ENCODE measurements at regions not wholly inside any gene's neighbourhood (a gene's known extent, or its start where the extent isn't known, plus 50 kb on each side); places are given as distances from the start of the nearest gene placed in this dataset.
"Not testable (repeated sequence)": the region's sequence is repeated elsewhere in the genome, so short reads cannot be mapped to it uniquely, and the experiment has no call there.

DNA sequence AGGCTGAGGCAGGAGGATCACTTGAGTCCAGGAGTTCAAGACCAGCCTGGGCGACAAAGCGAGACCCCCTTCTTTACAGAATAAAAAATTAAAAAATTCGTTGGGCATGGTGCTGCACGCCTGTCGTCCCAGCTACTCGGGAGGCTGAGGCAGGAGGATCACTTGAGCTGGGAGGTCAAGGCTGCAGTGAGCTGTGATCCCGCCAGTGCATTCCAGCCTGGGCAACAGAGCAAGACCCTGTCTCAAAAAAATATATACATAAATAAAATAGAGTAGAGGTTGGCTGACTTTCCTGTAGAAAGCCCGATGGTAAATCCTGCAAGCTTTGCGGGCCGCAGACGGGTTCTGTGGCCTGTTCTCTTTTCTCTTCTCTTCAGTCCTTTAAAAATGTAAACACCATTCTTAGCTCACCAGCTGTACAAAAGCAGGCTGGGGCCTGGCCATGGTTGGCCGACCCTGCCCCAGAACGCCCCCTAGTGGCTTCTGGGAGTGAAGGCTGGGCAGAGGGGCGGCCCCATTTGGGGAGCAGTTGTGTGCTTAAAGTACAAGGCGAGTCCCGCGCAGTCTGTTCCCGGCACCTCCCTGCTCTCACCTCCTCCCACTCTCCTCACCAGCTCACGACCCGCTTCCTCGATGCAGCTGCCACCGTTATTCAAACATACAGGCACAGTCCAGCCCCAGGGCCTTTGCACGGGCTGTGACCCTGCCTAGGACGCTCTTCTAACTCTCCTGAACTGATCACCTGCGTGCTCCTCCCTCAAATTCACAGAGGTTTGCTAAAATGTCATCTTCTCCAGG, 109.5 kb downstream of the CRLF3 start:
- intact Hi-C loops (cut with DNase I); DNase-seq (ENCODE audit: low spot score); ATAC-seq: not testable (repeated sequence)

DNA sequence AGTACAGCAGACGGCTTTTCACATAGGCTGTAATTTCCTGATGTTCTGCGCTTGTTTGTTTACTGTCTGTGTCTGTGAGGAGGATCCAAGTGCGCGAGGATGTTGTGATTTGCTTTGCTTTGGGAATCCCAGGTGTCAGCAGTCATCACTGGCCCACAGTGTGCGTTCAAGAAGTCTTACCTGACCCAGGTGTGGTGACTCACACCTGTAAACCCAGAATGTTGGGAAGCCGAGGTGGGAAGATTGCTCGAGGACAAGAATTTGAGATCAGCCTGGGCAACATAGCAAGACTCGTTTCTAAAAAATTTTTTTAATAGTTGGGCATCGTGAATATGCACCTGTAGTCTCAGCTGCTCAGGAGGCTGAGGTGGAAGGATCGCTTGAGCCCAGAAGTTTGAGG, 110.7 kb downstream of the CRLF3 start:
- intact Hi-C loops (cut with DNase I), result not testable (repeated sequence)

DNA sequence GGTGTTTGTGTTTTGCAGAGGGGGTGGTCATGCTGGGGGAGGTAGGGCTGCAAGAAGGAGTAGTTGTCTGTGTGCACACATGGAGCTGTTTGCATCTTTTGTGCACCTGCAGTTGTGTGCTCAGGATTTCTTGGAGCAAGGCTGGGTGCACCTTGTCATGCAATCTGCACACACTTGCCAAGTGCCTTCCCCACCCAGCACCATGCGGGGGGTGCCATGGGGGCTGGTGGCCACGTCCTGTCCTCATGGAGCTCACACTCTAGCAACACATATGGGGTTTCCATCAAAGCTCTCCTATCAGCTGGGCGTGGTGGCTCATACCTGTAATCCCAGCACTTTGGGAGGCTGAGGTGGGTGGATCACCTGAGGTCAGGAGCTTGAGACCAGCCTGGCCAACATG, 111.6 kb downstream of the CRLF3 start:
- DNase-seq (ENCODE audit: low spot score); intact Hi-C loops (cut with DNase I); ATAC-seq: not testable (repeated sequence)

More for the DNA sequence above, 110.7 kb downstream of the CRLF3 start:
- not testable (repeated sequence) for DNase-seq (ENCODE audit: low spot score); ATAC-seq

DNA sequence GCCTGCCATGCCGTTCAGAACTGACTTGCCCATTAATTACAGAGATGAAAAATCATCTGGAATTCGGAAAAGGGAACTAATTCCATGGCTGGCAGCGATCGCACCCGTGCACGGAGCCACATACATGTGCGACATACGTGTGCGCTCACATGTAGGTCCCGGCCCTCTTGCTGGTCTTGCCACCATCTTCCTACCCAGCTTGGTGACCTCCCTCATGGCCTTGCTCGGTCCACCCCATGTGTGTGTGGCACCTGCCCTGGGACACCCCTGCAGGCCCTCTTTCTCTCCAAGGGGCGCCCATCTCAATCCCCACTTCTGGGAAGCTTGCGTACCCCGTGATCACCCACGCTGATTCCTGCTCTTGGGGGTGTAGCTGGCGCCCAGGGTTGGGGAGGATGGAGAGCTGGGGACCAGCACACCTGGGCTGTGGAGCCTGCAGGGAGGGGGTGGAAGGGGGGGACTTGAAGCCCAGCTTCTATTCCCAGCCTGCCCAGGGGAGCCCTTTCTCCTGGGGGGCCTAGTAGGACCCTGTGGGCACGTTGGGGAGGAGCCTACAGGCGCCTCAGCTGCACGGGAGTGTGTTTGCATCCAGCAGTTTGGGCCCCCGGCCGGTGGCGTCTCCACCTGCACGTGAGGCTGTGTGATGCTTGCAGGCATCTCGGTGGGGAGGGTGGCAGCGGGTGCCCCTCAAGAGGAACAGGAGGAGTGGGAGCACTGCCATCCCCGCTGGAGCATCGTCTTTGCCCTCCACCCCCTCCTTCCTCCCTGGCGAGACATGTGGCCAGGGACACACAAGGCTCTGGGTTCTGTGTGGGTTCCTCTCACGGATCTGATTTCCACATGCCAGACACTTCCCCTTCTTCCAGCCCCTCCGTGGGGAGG, 112.6 kb downstream of the CRLF3 start:
- DNase-seq (ENCODE audit: low spot score); intact Hi-C loops (cut with DNase I); ATAC-seq: not testable (repeated sequence)

DNA sequence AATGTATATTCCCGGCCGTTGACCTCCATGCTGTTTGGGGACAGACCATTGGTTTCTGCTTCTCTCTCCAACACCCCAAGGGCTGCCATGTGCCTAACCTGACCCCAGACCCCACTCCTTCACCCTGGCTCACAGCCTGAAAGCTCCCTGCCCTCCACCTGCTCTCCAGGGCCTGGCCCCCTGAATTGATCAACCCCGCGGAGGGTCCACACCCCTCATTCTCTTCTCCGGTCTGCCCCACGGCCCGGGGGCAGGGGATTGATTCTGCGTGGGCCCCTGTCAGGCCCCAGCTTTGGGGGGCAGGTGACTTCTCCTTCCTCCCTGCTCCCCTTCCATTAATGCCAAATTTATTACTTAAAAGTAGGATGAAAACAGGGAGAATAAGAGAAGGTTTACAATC, 113.3 kb downstream of the CRLF3 start:
- intact Hi-C loops (cut with DNase I); DNase-seq (ENCODE audit: low spot score); ATAC-seq: not testable (repeated sequence)

DNA sequence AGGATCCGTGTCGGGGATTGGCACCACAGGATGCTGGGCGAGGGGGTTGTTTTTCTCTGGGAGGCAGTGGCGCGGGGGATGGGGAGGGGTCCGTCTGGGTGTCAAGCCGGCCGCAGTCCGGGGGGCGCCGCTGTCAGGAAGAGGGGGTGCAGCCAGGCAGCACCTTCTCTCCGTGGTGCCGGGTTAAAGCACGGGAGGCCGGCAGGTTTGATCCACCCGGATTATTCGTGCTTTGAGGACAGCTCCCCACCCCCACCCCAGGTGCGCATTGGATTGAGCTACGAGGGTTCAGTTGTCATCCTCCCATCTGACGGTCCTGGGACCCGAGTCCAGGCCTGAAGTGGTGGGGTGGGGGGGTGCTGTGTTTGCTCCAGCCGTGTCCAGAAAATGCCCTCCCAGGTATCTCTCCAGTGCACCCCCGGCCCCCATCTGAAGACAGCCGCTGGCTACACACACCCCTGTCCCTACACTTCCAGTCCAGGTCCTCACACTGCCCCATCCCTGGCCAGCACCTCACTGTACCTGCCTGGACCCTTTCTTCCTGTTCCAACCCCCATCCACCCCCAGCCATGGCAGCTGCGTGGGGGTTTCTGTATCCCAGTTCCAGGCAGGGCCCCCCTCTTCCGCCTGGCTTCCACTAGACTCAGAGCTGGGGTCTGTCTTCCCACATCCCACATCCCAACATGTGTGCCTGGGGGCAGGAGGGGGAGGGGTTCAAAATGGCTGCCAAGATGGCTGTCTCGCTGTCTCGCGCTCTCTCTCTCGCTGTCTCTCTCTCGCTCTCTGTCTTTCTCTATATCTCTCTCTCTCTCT, 114.0 kb downstream of the CRLF3 start:
- DNase-seq (ENCODE audit: low spot score); ATAC-seq; intact Hi-C loops (cut with DNase I): not testable (repeated sequence)

DNA sequence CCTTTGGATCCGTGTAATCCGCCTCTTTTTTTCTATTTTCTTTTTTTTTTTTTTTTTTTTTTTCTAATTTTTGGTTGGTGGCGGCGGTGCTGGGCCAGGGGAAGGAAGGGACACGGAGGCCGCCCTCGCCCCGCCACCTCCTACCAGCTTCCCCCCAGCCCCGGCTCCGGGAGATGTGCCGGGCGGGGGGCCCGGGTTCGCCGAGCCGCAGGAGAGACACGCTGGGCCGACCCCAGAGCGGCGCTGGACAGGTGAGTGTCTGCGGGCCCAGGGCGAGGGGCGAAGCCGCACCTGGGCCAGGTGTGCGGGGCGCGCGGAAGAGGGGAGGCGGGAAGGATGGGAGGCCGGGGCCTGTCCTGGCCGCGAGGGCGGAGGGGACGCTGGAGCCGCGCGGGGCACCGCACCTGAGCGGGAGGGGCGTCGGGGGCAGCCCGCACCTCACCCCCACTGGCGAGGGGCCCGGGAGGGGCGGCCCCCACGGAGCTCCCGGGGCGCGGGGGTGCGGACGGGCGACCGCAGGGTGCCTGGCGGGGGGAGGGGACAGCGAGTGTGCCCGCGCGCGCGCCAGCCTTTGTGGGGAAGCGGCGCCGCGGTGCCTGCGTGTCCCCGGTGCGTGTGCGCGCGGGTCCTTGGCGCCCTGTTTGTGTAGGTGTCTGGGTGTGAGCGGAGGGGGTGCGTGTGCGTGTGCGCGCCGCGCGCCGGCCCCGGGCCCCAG, 114.8 kb downstream of the CRLF3 start:
- intact Hi-C loops (cut with DNase I); DNase-seq (ENCODE audit: low spot score); ATAC-seq: not testable (repeated sequence)

DNA sequence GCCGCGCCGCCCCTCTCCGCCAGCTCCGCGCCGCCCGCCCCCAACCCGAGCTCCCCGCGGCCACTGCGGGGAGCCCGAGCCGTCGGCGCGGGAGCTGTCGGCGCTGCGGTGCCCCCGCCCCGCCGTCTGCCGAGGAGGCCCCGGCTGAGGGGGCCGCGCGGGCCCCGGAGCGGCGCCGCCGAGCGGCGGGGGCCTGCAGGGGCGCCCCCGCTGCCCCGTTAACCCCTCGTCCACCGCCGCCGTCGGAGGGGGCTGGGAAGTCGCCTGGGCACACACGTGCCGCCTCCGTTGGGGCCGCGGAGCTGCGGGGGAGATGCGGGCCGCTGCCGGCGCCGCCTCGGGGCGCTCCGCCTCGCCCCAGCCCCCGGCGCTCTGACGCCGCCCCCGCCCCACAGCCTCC, 115.4 kb downstream of the CRLF3 start:
- ATAC-seq; intact Hi-C loops (cut with DNase I); DNase-seq (ENCODE audit: low spot score): not testable (repeated sequence)

DNA sequence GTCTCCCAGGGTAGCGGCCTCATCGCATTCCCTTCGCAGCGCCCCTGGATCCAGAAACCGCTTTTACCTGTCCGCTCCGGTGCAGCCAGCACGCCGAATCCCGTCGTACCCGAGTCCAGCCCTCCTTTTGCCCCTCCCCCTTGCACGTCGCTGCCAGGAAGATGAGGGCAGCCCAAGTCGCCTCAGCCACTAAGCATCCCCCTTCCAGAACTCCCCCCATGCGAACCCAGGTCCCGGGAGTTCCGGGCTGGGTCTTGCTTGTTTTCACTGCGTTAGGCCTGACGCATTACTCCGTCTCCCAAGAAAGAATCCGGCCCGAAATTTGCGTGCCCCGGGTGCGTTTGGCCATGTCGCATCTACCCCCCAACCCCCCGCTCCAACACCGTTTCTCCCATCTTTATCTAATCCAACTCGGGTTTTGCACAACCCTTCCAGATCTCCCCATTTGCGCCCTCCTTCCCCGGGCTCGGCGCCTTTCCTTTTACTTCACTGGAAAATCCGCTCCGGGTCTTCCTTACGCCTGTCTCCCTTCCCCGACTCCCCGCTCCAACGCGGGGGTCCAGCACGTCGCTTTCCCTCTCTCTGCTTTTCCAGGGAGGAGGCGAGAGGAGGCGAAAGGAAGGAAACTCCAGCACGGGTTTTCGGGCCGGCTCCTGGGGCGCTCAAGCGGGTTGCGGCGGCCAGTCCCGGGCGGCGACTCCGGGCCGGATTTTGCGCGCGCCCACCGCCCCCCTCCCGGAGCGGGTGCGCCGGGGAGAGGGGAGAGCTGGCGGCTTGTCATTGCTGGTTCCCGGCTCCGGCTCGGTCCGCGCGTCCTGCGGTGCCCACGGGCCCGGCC, 116.0 kb downstream of the CRLF3 start:
- intact Hi-C loops (cut with DNase I), result not testable (repeated sequence)
- peak; percentile 91 for DNase-seq (ENCODE audit: low spot score)

DNA sequence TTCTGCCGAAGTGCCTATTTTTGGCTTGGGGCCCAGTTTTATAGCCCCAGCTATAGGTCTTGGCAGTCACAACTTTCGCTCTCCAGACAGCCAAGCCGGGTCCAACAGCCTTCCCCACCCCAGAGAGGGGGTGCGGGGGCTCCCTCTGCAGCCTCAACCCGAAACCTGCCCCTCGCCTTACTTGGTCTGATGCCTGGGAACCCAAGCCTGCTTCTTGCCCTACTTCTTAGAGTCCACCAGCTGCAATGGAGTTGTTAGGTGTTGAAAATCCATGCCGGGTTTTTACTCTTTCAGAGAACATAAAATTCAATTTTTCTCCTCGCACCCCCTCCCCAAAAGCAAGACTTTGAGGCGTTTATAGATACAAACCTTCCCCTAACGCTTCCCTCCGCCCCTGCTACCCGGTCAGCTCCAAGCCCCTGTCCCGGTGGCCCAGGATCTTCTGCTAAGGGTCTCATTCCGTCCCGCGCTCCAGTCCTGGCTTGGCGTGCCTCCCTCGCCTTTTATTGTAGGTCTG, 116.7 kb downstream of the CRLF3 start:
- DNase-seq (ENCODE audit: low spot score); intact Hi-C loops (cut with DNase I): not testable (repeated sequence)
- ATAC-seq, result peak; percentile 54

More for the DNA sequence above, 116.0 kb downstream of the CRLF3 start:
- peak; percentile 89 for ATAC-seq

DNA sequence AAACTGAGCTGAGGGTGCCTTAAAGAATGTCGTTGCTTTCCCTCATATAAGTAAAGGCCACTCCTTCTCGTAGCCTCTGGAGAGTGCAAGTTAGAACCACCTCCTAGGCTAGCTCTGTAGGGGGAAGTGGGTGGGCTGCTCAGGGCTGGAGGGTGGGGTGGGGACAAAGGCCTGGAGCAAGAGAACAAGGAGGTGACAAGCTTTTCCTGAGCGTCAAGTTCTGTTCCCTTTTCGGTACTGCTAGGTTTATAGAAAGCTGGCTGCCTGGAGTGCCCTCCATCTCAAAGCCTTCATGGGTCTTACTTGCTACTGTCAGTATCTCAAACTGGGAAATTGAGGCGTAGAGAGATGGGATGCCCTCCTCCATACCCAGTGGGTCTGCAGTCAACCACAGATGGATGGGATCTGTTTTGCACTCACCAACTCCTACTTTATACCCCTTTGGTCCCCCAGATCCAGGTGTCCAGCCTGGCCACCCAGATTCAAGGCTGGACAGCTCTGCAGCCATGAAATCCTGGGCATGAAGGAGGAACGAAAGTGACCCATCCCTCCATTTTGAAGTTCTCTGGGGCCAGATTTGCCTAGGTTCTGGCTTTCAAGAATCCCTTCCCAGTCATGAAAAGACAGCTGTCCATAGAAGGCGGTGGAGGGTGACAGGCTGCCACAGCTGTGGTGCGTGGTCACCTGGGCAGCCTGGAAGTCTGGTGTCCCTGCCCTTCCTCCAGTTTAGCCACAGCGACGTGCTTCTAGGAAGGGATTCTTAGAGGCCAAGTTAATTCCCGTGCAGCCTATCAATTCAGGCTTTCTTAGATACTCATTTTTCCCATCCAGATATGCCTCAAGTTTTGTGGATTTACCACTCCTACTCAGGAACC, 117.8 kb downstream of the CRLF3 start:
- intact Hi-C loops (cut with DNase I); ATAC-seq: not testable (repeated sequence)

DNA sequence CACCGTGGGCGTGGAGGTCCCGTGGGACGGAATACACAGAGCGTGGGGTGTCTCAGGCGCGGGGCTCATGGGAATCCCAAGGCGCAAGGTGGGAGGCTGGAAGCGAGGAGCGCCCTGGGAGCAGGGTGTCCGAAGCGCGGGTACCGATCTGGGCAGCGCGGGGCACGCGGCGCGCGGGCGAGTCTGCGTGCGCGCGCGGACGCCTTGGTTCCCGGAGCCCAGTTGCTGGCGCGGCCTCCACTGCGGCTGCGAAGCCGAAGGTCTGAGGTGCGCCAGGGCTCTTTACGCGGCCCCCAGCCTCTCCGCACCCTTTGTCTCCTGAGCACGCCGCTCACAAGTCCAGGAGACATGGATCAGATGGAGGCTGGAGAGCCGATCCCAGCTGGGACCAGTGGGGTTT, 118.5 kb downstream of the CRLF3 start:
- ATAC-seq; DNase-seq (ENCODE audit: low spot score); intact Hi-C loops (cut with DNase I): not testable (repeated sequence)

More for the DNA sequence above, 117.8 kb downstream of the CRLF3 start:
- not testable (repeated sequence) for DNase-seq (ENCODE audit: low spot score)

DNA sequence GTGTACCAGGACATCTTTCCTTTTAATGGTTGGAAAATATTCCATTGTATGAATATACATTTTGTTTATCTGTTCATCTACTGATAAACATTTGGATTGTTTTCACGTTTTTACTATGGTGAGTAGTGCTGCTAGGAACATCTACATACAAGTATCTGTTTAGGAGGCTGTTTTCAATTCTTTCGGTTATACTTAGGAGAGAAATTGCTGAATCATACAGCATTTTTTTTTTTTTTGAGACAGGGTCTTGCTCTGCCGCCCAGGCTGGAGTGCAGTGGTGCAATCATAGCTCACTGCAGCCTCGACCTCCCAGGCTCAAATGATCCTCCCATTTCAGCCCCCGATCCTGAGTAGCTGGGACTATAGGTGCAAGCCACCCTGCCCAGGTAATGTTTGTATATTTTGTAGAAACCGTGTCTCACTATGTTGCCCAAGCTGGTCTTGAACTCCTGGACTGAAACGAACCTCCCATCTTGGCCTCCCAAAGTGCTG, 122.9 kb downstream of the CRLF3 start:
- intact Hi-C loops (cut with DNase I), result no loop called here
- DNase-seq (ENCODE audit: low spot score), result no peak

DNA sequence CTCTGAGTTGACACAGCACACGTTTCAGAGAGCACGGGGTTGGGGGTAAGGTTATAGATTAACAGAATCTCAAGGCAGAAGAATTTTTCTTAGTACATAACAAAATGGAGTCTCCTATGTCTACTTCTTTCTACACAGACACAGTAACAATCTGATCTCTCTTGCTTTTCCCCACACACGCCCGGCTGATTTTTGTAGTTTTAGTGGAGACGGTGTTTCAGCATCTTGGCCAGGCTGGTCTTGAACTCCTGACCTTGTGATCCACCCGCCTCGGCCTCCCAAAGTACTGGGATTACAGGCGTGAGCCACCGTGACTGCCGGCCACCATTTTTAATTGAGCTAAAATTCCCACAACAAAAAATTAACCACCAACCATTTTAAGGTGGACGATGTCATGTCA, 123.7 kb downstream of the CRLF3 start:
- DNase-seq (ENCODE audit: low spot score); intact Hi-C loops (cut with DNase I); ATAC-seq: not testable (repeated sequence)

More for the DNA sequence above, 122.9 kb downstream of the CRLF3 start:
- no peak for ATAC-seq

DNA sequence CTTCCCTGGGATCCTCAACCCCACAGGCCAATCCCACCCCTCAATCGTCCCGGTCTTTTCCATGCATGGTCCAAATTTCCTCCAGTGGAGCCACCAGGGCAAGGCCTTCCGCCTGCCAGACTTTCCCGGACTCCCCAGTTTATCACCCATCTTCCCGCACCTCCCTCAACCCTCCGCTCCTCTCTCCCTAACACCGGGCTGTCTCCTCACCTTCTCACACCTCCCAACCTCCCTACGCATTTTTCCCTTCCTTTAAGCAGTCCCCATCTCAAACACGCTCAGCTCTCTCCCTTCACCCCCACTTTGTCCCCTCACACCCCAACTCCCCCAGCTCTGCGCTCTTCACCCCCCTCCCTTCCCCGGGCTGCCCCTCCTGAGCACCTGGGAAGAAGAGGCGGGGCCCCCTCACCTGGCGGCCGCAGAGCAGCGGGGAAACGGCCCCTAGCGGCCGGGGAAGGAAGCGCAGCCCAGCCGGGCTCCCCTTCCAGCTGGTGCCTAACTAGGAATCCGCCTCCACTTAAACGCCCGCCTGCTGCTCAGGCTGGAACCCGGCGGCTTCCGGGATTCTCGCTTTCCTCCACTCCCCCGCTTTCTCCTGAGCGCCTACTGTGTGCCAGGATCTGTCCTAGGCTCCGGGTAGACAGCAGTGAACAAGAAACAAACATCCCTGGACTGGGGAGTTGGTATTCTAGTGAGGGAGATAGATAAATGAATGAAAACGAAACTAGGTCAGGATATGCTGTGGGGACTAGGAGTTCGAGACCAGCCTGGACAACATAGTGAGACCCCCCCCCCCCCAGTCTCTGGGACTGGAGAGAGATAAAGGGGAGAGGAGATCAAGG, 126.7 kb downstream of the CRLF3 start:
- ATAC-seq (peak; percentile 84), DNase-seq (ENCODE audit: low spot score) (peak; percentile 76)
- intact Hi-C loops (cut with DNase I), result not testable (repeated sequence)

All from sciatic nerve (tissue), 2 donors.